GM21737 (cell line): ENCODE measurements at regions not wholly inside any gene's neighbourhood (a gene's known extent, or its start where the extent isn't known, plus 50 kb on each side); places are given as distances from the start of the nearest gene placed in this dataset.

Source experiments
- ATAC-seq: cut with Tn5 transposase; IDR thresholded peaks from one replicate; pipeline ENCODE4 v1.9.1; 2021; ENCODE audit warnings: mild to moderate bottlenecking, moderate library complexity; ENCODE audit not compliant: unreplicated experiment

DNA sequence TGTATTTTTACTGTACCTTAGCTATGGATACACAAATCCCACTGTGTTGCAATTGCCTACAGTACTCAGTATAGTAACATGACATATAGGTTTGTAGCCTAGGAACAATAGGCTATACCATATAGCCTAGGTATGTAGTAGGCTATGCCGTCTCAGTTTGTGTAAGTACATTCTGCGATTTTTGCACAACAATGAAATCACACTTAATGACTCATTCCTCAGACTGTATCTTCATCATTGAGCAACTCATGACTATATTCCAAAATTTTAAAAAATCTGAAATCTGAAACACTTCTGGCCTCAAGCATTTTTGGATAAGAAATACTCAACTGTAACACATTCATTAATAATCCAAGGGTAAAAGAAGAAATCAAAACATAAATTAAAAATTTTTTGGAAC, 666.8 kb upstream of the GRAMD2B start:
- ATAC-seq = no peak

GRCh38 chr5:125766706-125767105, 656.5 kb upstream of the GRAMD2B start:
- no peak for ATAC-seq

DNA sequence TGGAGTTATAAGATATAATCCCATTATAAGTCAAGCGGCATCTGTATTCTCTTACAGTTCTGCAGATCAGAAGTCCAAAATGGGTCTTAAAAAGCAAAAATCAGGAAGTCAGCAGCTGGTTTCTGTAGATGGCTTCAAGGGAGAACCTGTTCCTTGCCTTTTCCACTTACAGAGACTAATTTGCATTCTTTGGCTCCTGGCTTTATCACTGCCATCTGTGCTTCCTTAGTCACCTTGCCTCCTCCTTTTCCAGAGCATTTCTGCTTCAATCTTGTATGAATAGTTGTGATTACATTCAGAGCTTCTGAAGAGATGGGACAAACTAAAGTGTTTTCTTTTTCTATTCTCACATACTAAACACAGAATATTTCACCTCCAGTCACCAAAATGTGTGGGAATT, 647.3 kb upstream of the GRAMD2B start:
- no peak for ATAC-seq

- no peak for ATAC-seq
Observed at GRCh38 chr5:125776656-125777139, 646.5 kb upstream of the GRAMD2B start.

- ATAC-seq = no peak
Observed at GRCh38 chr5:125778791-125779190, 644.4 kb upstream of the GRAMD2B start.

DNA sequence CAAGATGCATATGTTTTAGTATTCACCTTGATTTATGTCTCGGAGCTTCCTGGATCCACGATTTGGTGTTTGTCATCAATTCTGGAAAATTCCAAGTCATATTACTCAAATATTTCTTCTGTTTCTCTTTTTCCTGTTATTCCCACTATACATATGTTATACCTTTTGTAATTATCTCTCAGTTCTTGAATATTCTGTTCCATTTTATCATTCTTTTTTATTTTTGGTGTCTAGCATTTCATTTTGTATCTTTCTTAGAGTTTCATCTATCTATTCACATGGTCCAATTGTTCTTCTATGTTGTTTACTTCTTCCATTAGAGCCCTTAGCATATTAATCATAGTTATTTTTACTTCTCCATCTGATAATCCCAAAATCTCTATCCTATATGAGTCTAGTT, 637.8 kb upstream of the GRAMD2B start:
- ATAC-seq = no peak

DNA sequence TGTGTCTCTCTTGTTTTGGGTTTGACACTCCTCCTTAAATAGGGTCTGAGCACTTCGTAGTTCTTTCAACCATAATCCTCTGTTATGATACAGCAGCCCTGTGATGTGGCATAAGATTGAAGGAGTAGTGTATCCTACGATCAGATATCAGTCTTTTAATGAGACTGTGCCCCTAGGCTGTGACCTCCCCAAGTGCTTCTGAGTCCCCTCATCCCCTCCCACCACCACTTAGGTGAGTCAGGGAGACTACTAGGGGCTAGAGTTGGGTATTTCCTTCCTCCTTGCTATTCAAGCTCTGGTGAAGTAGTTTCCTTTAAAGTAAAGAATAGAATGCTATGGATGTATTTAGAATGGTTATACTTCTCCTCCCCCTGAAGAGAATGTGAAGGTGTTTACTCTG, 637.2 kb upstream of the GRAMD2B start:
- ATAC-seq = no peak

GRCh38 chr5:125793470-125793869, 629.7 kb upstream of the GRAMD2B start:
- no peak for ATAC-seq

DNA sequence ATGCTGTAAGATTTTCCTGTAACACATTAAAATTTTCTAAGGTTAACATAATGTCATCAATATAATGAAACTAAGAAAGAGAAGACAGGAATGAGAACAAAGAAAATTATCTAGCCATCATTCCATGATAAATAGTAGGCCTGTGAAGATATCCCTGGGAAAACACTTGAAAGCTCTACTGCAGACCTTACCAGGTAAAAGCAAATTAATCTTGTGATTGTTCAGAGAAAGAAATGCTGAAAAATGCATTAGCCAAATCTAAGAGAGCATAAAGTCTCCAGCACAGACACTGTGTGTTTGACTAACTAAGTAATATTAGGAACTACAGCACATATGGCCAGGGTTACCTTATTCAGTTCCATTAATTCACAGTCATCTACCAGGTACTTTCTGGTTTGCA, 628.3 kb upstream of the GRAMD2B start:
- no peak for ATAC-seq

DNA sequence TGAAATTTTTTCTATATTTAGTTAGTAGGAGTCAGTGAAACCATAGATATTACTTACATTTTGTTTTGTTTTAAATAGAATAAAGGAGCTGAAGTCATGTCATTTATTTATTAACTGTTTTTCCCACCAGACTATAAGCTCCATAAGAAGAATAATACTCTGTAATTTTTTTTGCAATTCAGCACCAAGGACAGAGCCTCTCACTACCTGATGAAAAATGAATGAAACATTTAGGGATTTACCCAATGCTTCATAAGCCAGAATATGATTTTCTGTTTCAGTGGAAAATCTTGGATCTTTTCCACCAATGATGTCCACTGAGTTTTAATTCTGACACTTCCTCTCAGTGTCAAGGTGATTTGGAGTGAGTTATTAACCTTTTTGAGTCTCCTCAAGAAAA, 624.9 kb upstream of the GRAMD2B start:
- no peak for ATAC-seq

- no peak for ATAC-seq
Observed at GRCh38 chr5:125812651-125813050, 610.6 kb upstream of the GRAMD2B start.

DNA sequence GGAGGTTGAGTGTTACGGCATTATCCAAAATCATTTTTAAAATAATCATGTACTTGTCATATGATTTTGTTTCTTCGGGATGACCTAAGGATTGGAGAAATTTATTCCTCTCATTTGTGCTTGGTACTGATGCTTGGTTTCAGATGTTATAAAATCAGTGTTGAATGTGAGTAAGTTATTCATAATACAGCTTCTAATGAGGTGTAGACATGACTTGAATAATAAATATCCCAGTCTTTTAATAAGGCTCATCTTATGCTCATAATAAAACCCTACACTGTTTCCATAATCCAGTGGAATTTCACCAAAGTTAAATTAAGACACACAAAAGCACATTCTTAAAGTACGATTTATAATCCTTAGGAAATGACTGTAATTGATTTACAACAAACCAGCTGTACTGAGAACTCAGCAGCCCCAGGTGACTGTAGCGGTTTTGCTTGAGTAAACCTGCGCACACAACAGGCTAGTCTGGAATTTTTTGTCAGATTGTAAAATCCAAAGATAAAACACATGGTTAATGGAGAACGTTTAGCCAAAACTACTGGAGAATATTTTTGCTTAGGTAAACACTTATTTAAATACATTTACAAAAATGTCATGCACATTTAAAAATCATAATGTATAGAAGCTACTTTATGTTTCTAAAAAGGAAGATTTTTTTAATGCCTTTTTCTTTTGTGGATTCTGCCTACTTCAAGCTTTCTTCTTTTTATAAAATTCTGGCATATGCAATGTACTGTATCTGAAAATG, 609.8 kb upstream of the GRAMD2B start:
- no peak for ATAC-seq

GRCh38 chr5:125814119-125814518, 609.1 kb upstream of the GRAMD2B start:
- no peak for ATAC-seq

DNA sequence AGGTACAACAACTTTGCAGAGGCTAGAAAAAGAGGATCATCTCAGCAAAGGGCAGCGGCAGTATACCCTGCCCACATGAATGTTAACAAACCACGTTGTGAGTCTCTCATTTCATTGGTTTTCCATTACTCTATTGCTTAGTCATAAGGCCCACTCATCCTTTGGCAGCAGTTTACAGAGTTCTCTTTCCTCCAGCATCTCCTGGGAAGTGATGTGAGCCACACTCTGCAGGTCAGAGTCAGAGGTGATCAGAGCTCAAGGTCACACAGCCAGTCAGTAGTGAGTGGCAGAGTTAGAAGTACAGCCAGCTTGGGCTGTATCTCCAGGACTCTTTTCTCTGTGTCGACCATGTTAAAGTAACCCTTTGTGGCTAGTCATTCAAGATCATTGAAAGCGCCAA, 599.6 kb upstream of the GRAMD2B start:
- no peak for ATAC-seq

- no peak for ATAC-seq
Observed at GRCh38 chr5:125826214-125826613, 597.0 kb upstream of the GRAMD2B start.

DNA sequence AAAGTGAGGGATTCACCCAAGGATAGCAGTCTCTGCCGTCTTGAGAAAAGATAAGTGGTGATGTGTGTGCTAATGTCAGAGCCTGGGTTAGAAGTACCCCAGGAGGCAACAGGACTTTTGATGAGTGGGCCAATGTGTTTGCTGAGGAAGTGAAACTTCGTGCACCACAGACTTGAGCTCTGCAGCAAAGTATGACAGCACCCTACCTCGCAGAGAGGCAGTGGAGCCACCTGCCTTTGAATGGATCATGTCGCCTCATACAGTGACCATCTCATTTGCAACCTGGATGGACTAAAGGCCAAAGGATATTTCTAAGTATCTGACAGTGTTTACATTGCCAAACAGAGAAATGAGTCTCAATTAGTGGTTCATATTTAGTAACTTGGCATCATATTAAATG, 593.9 kb upstream of the GRAMD2B start:
- ATAC-seq = no peak

DNA sequence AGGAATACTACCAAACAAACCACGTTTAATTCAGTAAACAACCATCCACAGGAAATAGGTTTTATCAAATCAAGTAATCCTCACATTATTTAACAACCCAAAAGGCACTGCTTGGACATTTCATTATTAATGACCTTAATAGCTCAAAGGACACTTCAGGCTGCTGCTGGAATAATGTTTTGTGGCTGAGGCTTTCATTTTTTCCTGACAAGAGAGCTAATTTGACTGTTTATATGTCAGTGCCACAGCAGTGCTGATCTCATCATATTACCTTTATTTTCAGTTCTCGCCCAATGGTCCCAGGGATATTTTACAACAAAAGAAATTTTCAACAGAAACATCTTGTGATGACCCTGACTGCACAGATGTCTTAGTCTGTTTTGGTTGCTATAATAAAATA, 589.8 kb upstream of the GRAMD2B start:
- no peak for ATAC-seq

- no peak for ATAC-seq
Observed at GRCh38 chr5:125834438-125835115, 588.6 kb upstream of the GRAMD2B start.

DNA sequence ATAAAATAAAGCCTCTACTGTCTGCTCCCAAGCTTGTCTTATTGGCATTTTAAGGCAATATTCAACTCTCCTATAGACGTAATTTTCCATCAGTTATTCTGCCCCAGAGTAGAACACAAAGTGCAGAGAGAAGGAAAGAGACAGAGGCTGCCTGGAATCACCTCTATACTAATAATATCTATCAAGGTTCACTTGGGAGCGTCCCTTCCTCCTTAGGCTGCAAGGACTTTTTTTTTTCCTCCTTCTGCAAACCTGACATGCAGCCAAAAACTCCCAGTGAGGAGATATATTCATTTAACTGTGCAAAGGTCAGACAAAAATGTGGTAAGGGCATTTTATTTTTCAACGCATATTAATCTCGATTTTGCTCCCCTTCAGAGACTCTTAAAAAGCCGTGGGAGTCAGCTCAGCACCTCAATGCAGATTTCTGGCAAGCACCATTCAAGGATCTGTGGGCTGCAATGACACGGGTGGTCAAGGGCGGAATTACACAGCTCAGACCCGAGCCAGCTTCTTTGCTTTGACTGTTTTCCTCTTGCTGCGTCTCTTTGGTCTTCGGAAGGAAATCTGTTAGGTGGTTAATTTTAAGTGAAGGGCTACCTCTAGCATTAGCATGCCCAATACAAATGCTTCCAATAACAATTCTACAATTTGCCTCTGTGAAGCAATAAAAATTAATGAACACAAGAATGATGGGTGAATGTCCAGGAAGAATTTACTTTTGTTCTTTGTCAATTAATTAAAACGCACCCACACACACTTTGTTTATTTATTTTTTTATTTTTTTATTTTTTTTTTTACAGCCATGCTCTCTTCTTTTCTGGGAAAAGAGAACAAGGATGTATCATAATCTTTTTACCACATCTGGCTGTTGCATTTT, 587.7 kb upstream of the GRAMD2B start:
- no peak for ATAC-seq

DNA sequence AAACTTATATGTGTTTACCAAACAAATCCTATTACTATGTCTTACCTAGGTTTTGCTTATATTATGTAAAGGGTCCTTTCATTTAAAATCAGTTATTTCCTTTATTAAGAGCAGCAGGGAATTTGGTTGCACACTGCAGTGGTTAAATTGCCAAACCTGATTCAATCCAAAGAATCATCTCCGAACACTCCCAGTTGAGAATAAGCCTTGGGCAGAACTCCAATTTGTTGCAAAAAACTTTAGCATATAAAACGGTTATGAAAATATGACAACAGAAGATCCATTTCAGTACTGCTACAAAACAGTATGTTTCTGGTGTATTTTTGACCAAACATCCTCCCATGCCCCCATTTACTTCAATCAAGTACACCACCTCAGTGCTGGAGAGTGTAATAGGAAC, 587.0 kb upstream of the GRAMD2B start:
- ATAC-seq = no peak

DNA sequence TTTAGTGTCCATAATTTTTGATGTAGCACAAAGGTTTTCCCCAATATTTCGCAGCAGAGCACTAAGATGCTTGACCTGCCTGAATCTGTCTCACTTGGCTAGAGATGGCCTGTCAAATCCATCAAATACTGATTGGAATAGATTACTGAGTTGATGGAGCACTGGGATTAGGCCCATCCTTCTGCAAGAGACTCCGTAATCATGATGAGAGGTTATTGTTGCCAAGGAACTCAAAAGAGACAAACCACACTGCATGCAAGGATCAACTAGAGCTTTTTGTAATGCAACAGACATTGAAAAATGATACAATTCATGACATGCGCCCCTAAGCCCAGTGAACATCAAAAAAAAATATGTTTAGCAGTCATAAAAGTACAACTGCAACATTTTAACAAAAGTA, 585.3 kb upstream of the GRAMD2B start:
- no peak for ATAC-seq

DNA sequence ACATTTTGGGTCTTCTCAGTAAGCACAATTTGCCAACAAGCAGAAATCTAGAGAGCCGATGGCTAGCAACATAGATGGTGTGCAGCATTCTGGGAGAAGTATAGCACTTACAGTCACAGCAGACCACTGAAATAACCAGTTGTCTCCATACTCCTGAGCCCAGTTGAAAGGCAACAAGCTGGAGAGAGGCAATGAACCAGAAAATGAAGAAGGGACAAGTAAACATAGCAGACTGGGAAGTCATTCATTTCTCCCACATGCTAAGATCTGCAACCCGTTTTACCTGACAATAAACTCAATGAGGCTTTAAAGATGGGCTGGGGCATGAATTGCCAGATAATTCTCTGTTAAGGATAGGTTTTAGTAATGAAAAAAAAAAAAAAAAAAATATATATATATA, 575.6 kb upstream of the GRAMD2B start:
- no peak for ATAC-seq
